ENCODE measurements at regions not wholly inside any gene's neighbourhood (a gene's known extent, or its start where the extent isn't known, plus 50 kb on each side); places are given as distances from the start of the nearest gene placed in this dataset.

GRCh38 chr13:64867856-64868255, 2362.3 kb downstream of the PCDH9 start:
- intact Hi-C loops (cut with DNase I, micrococcal nuclease) = no loop called here
- no peaks in the 10 kb centered on the region for H3K36me3 ChIP-seq (ENCODE audit: low read depth)
- no peak for ATAC-seq
- no peak overlapping the region for H3K4me3 ChIP-seq
- no peak for TF ChIP-seq CTCF (IDR thresholded peaks at IDR 0.05)
- no peaks in the 10 kb centered on the region for H3K4me1 ChIP-seq (ENCODE audit: low read depth)
- no peak for DNase-seq
- H3K9me3 ChIP-seq = peaks cover 52% of the 10 kb centered on the region

- intact Hi-C loops (cut with DNase I, micrococcal nuclease) = no loop called here
- Histone ChIP-seq H3K36me3 (ENCODE audit: low read depth) (no peaks in the 10 kb centered on the region), H3K4me1 (ENCODE audit: low read depth) (no peaks in the 10 kb centered on the region), H3K4me3 (no peak overlapping the region), H3K9me3 (peaks cover 54% of the 10 kb centered on the region)
- no peak for TF ChIP-seq CTCF (IDR thresholded peaks at IDR 0.05)
- no peak for DNase-seq
- no peak for ATAC-seq
Measured at GRCh38 chr13:64866331-64866730, 2363.8 kb downstream of the PCDH9 start.

- no peak for TF ChIP-seq CTCF (IDR thresholded peaks at IDR 0.05)
- DNase-seq = no peak
Measured at GRCh38 chr13:64855506-64855905, 2374.6 kb downstream of the PCDH9 start.

GRCh38 chr13:64850017-64850416, 2380.1 kb downstream of the PCDH9 start:
- no peak for TF ChIP-seq CTCF (IDR thresholded peaks at IDR 0.05)
- ATAC-seq = no peak
- no peak for DNase-seq
- Histone ChIP-seq H3K9me3 (peaks cover 29% of the 10 kb centered on the region), H3K4me1 (ENCODE audit: low read depth) (no peaks in the 10 kb centered on the region), H3K4me3 (no peak overlapping the region), H3K36me3 (ENCODE audit: low read depth) (no peaks in the 10 kb centered on the region)
- intact Hi-C loops (cut with DNase I, micrococcal nuclease) = no loop called here

More at GRCh38 chr13:64855506-64855905, 2374.6 kb downstream of the PCDH9 start:
- no peaks in the 10 kb centered on the region for H3K36me3 ChIP-seq (ENCODE audit: low read depth)
- H3K4me1 ChIP-seq (ENCODE audit: low read depth) = no peaks in the 10 kb centered on the region
- ATAC-seq = no peak
- H3K4me3 ChIP-seq = no peak overlapping the region
- peaks cover 25% of the 10 kb centered on the region for H3K9me3 ChIP-seq
- intact Hi-C loops (cut with DNase I, micrococcal nuclease) = no loop called here

GRCh38 chr13:64849196-64849595, 2380.9 kb downstream of the PCDH9 start:
- H3K9me3 ChIP-seq = peaks cover 30% of the 10 kb centered on the region
- no peak overlapping the region for H3K4me3 ChIP-seq
- no peak for TF ChIP-seq CTCF (IDR thresholded peaks at IDR 0.05)
- intact Hi-C loops (cut with DNase I, micrococcal nuclease) = no loop called here
- no peaks in the 10 kb centered on the region for H3K4me1 ChIP-seq (ENCODE audit: low read depth)
- ATAC-seq (no peak), DNase-seq (no peak)
- H3K36me3 ChIP-seq (ENCODE audit: low read depth) = no peaks in the 10 kb centered on the region

- Histone ChIP-seq H3K9me3 (peaks cover 37% of the 10 kb centered on the region), H3K4me3 (no peak overlapping the region), H3K4me1 (ENCODE audit: low read depth) (no peaks in the 10 kb centered on the region), H3K36me3 (ENCODE audit: low read depth) (no peaks in the 10 kb centered on the region)
- no peak for ATAC-seq
- DNase-seq = no peak
- intact Hi-C loops (cut with DNase I, micrococcal nuclease) = no loop called here
- TF ChIP-seq CTCF (IDR thresholded peaks at IDR 0.05) = no peak
Measured at GRCh38 chr13:64847767-64848166, 2382.4 kb downstream of the PCDH9 start.

Data from mucosa of descending colon (tissue), 3 donors.